ENCODE measurements at regions not wholly inside any gene's neighbourhood (a gene's known extent, or its start where the extent isn't known, plus 50 kb on each side); places are given as distances from the start of the nearest gene placed in this dataset.

GRCh38 chr6:2454180-2454579 is 208.8 kb upstream of the GMDS start:
- no peak for TF ChIP-seq CTCF (IDR thresholded peaks at IDR 0.05; ENCODE audit: low read depth, low read length)
- no peak for TF ChIP-seq MAX (IDR thresholded peaks at IDR 0.05; ENCODE audit: low read depth, low read length)
- no peak for TF ChIP-seq POLR2A (IDR thresholded peaks at IDR 0.05; ENCODE audit: extremely low read depth, insufficient read length)
- no peak for TF ChIP-seq MYC (IDR thresholded peaks at IDR 0.05; ENCODE audit: low read depth, low read length)
- no peak overlapping the region for H3K4me3 ChIP-seq (ENCODE audit: low read depth, low read length)
- no peak for DNase-seq (ENCODE audit: low read depth)

GRCh38 chr6:2450546-2450945 is 205.1 kb upstream of the GMDS start:
- TF ChIP-seq POLR2A (IDR thresholded peaks at IDR 0.05; ENCODE audit: extremely low read depth, insufficient read length), result no peak
- TF ChIP-seq MAX (IDR thresholded peaks at IDR 0.05; ENCODE audit: low read depth, low read length), result no peak
- no peak for TF ChIP-seq MYC (IDR thresholded peaks at IDR 0.05; ENCODE audit: low read depth, low read length)
- TF ChIP-seq CTCF (IDR thresholded peaks at IDR 0.05; ENCODE audit: low read depth, low read length), result no peak
- DNase-seq (ENCODE audit: low read depth), result no peak
- H3K4me3 ChIP-seq (ENCODE audit: low read depth, low read length), result no peak overlapping the region

- DNase-seq (ENCODE audit: low read depth), result no peak
- no peak for TF ChIP-seq MYC (IDR thresholded peaks at IDR 0.05; ENCODE audit: low read depth, low read length)
- TF ChIP-seq MAX (IDR thresholded peaks at IDR 0.05; ENCODE audit: low read depth, low read length), result no peak
- TF ChIP-seq CTCF (IDR thresholded peaks at IDR 0.05; ENCODE audit: low read depth, low read length), result no peak
- TF ChIP-seq POLR2A (IDR thresholded peaks at IDR 0.05; ENCODE audit: extremely low read depth, insufficient read length), result no peak
- no peak overlapping the region for H3K4me3 ChIP-seq (ENCODE audit: low read depth, low read length)
Measured at GRCh38 chr6:2449572-2449940, 204.2 kb upstream of the GMDS start.

GRCh38 chr6:2448826-2449571 is 203.6 kb upstream of the GMDS start:
- TF ChIP-seq MAX (IDR thresholded peaks at IDR 0.05; ENCODE audit: low read depth, low read length) (peak; percentile 22; the same call in 1 of the 2 replicates), MYC (IDR thresholded peaks at IDR 0.05; ENCODE audit: low read depth, low read length) (0 out of 2 replicates have a peak, but pooled peaks have one; percentile 14), CTCF (IDR thresholded peaks at IDR 0.05; ENCODE audit: low read depth, low read length) (peak; percentile 83), POLR2A (IDR thresholded peaks at IDR 0.05; ENCODE audit: extremely low read depth, insufficient read length) (no peak)
- H3K4me3 ChIP-seq (ENCODE audit: low read depth, low read length), result no peak overlapping the region

GRCh38 chr6:2447931-2448330 is 202.5 kb upstream of the GMDS start:
- DNase-seq (ENCODE audit: low read depth), result no peak
- H3K4me3 ChIP-seq (ENCODE audit: low read depth, low read length), result no peak overlapping the region
- TF ChIP-seq MAX (IDR thresholded peaks at IDR 0.05; ENCODE audit: low read depth, low read length) (no peak), CTCF (IDR thresholded peaks at IDR 0.05; ENCODE audit: low read depth, low read length) (no peak), POLR2A (IDR thresholded peaks at IDR 0.05; ENCODE audit: extremely low read depth, insufficient read length) (no peak), MYC (IDR thresholded peaks at IDR 0.05; ENCODE audit: low read depth, low read length) (no peak)

More at GRCh38 chr6:2448826-2449571, 203.6 kb upstream of the GMDS start:
- peak; percentile 82 for DNase-seq (ENCODE audit: low read depth)

Measured in NB4 (cell line).